ENCODE measurements at regions not wholly inside any gene's neighbourhood (a gene's known extent, or its start where the extent isn't known, plus 50 kb on each side); places are given as distances from the start of the nearest gene placed in this dataset.

GRCh38 chr6:164534070-164534766 lies 775.2 kb downstream of the C6orf118 start:
- TF ChIP-seq TCF12 (IDR thresholded peaks at IDR 0.05; ENCODE audit: low read depth): no peak
- no peak for TF ChIP-seq MAX (IDR thresholded peaks at IDR 0.05)
- TF ChIP-seq EGR1 (IDR thresholded peaks at IDR 0.05): no peak
- TF ChIP-seq RAD21 (IDR thresholded peaks at IDR 0.05; ENCODE audit: low read depth): no peak
- TF ChIP-seq YY1 (IDR thresholded peaks at IDR 0.05; ENCODE audit: low read depth): no peak
- no peak for TF ChIP-seq CREB1 (IDR thresholded peaks at IDR 0.05; ENCODE audit: low read depth)
- TF ChIP-seq, protein P1, sequence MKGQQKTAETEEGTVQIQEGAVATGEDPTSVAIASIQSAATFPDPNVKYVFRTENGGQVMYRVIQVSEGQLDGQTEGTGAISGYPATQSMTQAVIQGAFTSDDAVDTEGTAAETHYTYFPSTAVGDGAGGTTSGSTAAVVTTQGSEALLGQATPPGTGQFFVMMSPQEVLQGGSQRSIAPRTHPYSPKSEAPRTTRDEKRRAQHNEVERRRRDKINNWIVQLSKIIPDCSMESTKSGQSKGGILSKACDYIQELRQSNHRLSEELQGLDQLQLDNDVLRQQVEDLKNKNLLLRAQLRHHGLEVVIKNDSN (IDR thresholded peaks at IDR 0.05): no peak
- TF ChIP-seq FOXM1 (IDR thresholded peaks at IDR 0.05; ENCODE audit: borderline replicate concordance, low read depth): no peak
- no peak for TF ChIP-seq NFIC (IDR thresholded peaks at IDR 0.05)
- TF ChIP-seq TAF1 (IDR thresholded peaks at IDR 0.05; ENCODE audit: low read depth): no peak
- no peak for TF ChIP-seq EP300 (IDR thresholded peaks at IDR 0.05; ENCODE audit: borderline replicate concordance)

- TF ChIP-seq FOXM1 (IDR thresholded peaks at IDR 0.05; ENCODE audit: borderline replicate concordance, low read depth) (no peak), EGR1 (IDR thresholded peaks at IDR 0.05) (no peak), NFIC (IDR thresholded peaks at IDR 0.05) (no peak), RAD21 (IDR thresholded peaks at IDR 0.05; ENCODE audit: low read depth) (no peak), TAF1 (IDR thresholded peaks at IDR 0.05; ENCODE audit: low read depth) (no peak), CREB1 (IDR thresholded peaks at IDR 0.05; ENCODE audit: low read depth) (no peak), CEBPB (IDR thresholded peaks at IDR 0.05) (no peak), EP300 (IDR thresholded peaks at IDR 0.05; ENCODE audit: borderline replicate concordance) (no peak), ZBTB7A (IDR thresholded peaks at IDR 0.05; ENCODE audit: low read depth) (no peak), TEAD4 (IDR thresholded peaks at IDR 0.05) (no peak), MAX (IDR thresholded peaks at IDR 0.05) (no peak), YY1 (IDR thresholded peaks at IDR 0.05; ENCODE audit: low read depth) (no peak), TCF12 (IDR thresholded peaks at IDR 0.05; ENCODE audit: low read depth) (no peak)
- TF ChIP-seq, protein P1 (IDR thresholded peaks at IDR 0.05): no peak
- TF ChIP-seq, protein P2, sequence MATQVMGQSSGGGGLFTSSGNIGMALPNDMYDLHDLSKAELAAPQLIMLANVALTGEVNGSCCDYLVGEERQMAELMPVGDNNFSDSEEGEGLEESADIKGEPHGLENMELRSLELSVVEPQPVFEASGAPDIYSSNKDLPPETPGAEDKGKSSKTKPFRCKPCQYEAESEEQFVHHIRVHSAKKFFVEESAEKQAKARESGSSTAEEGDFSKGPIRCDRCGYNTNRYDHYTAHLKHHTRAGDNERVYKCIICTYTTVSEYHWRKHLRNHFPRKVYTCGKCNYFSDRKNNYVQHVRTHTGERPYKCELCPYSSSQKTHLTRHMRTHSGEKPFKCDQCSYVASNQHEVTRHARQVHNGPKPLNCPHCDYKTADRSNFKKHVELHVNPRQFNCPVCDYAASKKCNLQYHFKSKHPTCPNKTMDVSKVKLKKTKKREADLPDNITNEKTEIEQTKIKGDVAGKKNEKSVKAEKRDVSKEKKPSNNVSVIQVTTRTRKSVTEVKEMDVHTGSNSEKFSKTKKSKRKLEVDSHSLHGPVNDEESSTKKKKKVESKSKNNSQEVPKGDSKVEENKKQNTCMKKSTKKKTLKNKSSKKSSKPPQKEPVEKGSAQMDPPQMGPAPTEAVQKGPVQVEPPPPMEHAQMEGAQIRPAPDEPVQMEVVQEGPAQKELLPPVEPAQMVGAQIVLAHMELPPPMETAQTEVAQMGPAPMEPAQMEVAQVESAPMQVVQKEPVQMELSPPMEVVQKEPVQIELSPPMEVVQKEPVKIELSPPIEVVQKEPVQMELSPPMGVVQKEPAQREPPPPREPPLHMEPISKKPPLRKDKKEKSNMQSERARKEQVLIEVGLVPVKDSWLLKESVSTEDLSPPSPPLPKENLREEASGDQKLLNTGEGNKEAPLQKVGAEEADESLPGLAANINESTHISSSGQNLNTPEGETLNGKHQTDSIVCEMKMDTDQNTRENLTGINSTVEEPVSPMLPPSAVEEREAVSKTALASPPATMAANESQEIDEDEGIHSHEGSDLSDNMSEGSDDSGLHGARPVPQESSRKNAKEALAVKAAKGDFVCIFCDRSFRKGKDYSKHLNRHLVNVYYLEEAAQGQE (IDR thresholded peaks at IDR 0.05; ENCODE audit: low read depth): no peak
These were observed 776.4 kb downstream of the C6orf118 start for GRCh38 chr6:164533045-164533362.

DNA sequence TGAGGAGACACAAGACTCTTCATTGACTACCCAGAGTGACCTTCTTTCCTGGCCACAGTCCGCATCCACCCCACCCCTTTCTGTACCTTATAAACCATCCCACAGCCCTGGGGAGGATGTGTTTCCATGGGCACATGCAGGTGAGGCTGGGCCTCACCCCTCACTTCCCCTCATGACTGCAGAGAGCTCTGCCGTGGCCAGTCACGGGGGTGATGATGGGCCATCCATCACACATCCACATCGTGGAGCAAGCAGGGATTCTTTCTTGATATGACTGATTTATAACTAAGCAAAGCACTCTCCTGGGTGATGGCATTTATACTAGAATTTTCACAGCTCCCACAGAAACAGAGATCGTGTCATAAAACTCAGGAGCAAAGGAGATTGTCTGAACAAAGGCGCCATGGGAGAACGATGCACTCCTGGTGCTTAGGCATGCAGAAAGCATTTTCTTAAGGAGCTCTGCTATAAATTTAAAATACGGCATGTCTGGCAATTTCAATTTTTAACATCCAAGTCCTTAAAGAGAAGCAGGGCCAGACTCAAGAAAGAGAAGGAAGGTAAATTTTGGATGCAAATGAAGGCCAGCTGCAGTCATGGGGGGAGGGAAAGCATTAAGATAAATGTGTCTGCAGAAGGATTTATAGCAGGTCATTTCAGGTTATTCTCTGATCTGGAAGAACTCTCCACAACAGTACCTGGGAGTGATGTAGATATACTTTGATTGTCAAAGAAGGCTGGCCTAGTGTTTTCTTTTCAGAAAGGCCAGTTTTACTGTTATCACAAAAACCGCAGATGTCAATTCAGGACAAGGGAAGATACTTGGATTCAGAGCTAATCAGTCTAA lies 777.0 kb downstream of the C6orf118 start:
- TF ChIP-seq, protein P2 (IDR thresholded peaks at IDR 0.05; ENCODE audit: low read depth): no peak
- TF ChIP-seq RAD21 (IDR thresholded peaks at IDR 0.05; ENCODE audit: low read depth): no peak

GRCh38 chr6:164531736-164532135 lies 777.7 kb downstream of the C6orf118 start:
- TF ChIP-seq RAD21 (IDR thresholded peaks at IDR 0.05; ENCODE audit: low read depth) (no peak), TEAD4 (IDR thresholded peaks at IDR 0.05) (no peak), NFIC (IDR thresholded peaks at IDR 0.05) (no peak), EP300 (IDR thresholded peaks at IDR 0.05; ENCODE audit: borderline replicate concordance) (no peak), CREB1 (IDR thresholded peaks at IDR 0.05; ENCODE audit: low read depth) (no peak), YY1 (IDR thresholded peaks at IDR 0.05; ENCODE audit: low read depth) (no peak), TAF1 (IDR thresholded peaks at IDR 0.05; ENCODE audit: low read depth) (no peak), TCF12 (IDR thresholded peaks at IDR 0.05; ENCODE audit: low read depth) (no peak), CEBPB (IDR thresholded peaks at IDR 0.05) (no peak), EGR1 (IDR thresholded peaks at IDR 0.05) (no peak), ZBTB7A (IDR thresholded peaks at IDR 0.05; ENCODE audit: low read depth) (no peak)
- TF ChIP-seq, protein P1 (IDR thresholded peaks at IDR 0.05): no peak

- TF ChIP-seq YY1 (IDR thresholded peaks at IDR 0.05; ENCODE audit: low read depth) (no peak), TAF1 (IDR thresholded peaks at IDR 0.05; ENCODE audit: low read depth) (no peak)
These were observed 780.9 kb downstream of the C6orf118 start for GRCh38 chr6:164528539-164528938.
